HEK293 (cell line): ENCODE measurements at regions not wholly inside any gene's neighbourhood (a gene's known extent, or its start where the extent isn't known, plus 50 kb on each side); places are given as distances from the start of the nearest gene placed in this dataset.
"Not testable (repeated sequence)": the region's sequence is repeated elsewhere in the genome, so short reads cannot be mapped to it uniquely, and the experiment has no call there.

Source experiments
- CTCF ChIA-PET: fragments of 350-600 bp; formaldehyde crosslinking; extraction: SDS; loops from one replicate; lab custom pipeline; 2021; ENCODE audit warnings: antibody characterized with exemption; lab: Yijun Ruan, JAX
- POLR2A ChIA-PET: fragments of 300-600 bp; formaldehyde crosslinking; extraction: SDS; loops from one replicate; lab custom pipeline; 2020; ENCODE audit warnings: antibody characterized with exemption, inconsistent platforms; lab: Yijun Ruan, JAX
- H3K27ac ChIP-seq: fragments of 200-500 bp; sonication (Bioruptor generic); 2 replicates; pipeline ENCODE4 v1.5.1; 2014; ENCODE audit warnings: low read depth, low read length, control low read depth, inconsistent platforms; ENCODE audit errors: extremely low read depth
- H3K36me3 ChIP-seq, 2 experiments: fragments of 200-500 bp in 1 of 2; sonication (Bioruptor generic) in 1 of 2; 1 replicate in 1 of 2; 2 replicates in 1 of 2; pipeline ENCODE4 v1.5.1; 2014 to 2017; ENCODE audit warnings: inconsistent platforms in 2 of 2, low read length in 2 of 2; ENCODE audit not compliant: control insufficient read depth in 2 of 2, insufficient read depth in 1 of 2
- H3K4me1 ChIP-seq: fragments of 200-500 bp; sonication (Bioruptor generic); 2 replicates; pipeline ENCODE4 v1.5.1; 2014; ENCODE audit warnings: mild to moderate bottlenecking, low read length, inconsistent platforms; ENCODE audit not compliant: control insufficient read depth, insufficient read depth
- H3K4me3 ChIP-seq: 2 replicates; pipeline ENCODE4 v1.5.1; 2011; ENCODE audit warnings: low read depth, mild to moderate bottlenecking, control low read depth, low read length, moderate library complexity
- H3K9me3 ChIP-seq: fragments of 200-500 bp; sonication (Bioruptor generic); 2 replicates; pipeline ENCODE4 v1.5.1; 2014; ENCODE audit warnings: low read depth, low read length, inconsistent platforms; ENCODE audit not compliant: control insufficient read depth, insufficient read depth
- CTCF ChIP-seq: fragments of 450-650 bp; formaldehyde crosslinking; IDR thresholded peaks from 2 replicates; pipeline ENCODE4 v1.5.1; 2016; ENCODE audit warnings: missing biosample characterization, missing genetic modification characterization
- EGR2 ChIP-seq: fragments of 450-650 bp; formaldehyde crosslinking; IDR thresholded peaks from 2 replicates; pipeline ENCODE4 v1.5.1; 2016; ENCODE audit warnings: low read depth, missing biosample characterization, missing genetic modification characterization
- KLF9 ChIP-seq: fragments of 450-650 bp; formaldehyde crosslinking; IDR thresholded peaks from 2 replicates; pipeline ENCODE4 v1.5.1; 2016; ENCODE audit warnings: missing biosample characterization, missing genetic modification characterization, low read depth
- MYNN ChIP-seq: fragments of 450-650 bp; formaldehyde crosslinking; IDR thresholded peaks from 2 replicates; pipeline ENCODE4 v1.5.1; 2016; ENCODE audit warnings: missing biosample characterization, missing genetic modification characterization, borderline replicate concordance
- PRDM6 ChIP-seq: fragments of 450-650 bp; formaldehyde crosslinking; IDR thresholded peaks from 2 replicates; pipeline ENCODE4 v1.5.1; 2017; ENCODE audit warnings: missing biosample characterization, missing genetic modification characterization
- ZBTB17 ChIP-seq: fragments of 450-650 bp; formaldehyde crosslinking; IDR thresholded peaks from 2 replicates; pipeline ENCODE4 v1.5.1; 2016; ENCODE audit warnings: missing biosample characterization, missing genetic modification characterization
- ZNF121 ChIP-seq: fragments of 450-650 bp; formaldehyde crosslinking; IDR thresholded peaks from 2 replicates; pipeline ENCODE4 v1.5.1; 2016; ENCODE audit warnings: missing biosample characterization, missing genetic modification characterization
- ZNF174 ChIP-seq: fragments of 450-650 bp; formaldehyde crosslinking; IDR thresholded peaks from 2 replicates; pipeline ENCODE4 v1.5.0; 2017; ENCODE audit warnings: missing biosample characterization, mild to moderate bottlenecking, missing genetic modification characterization
- ZNF366 ChIP-seq: fragments of 450-650 bp; formaldehyde crosslinking; conservative IDR thresholded peaks from 2 replicates; pipeline ENCODE4 v1.5.1; 2016; ENCODE audit warnings: missing biosample characterization, missing genetic modification characterization
- ZNF37A ChIP-seq: fragments of 450-650 bp; IDR thresholded peaks from 2 replicates; pipeline ENCODE4 v1.5.1; 2018; ENCODE audit warnings: missing biosample characterization, missing genetic modification characterization
- ZNF501 ChIP-seq: fragments of 450-650 bp; formaldehyde crosslinking; IDR thresholded peaks from 2 replicates; pipeline ENCODE4 v1.5.1; 2016; ENCODE audit warnings: missing biosample characterization, missing genetic modification characterization
- ZNF513 ChIP-seq: fragments of 450-650 bp; IDR thresholded peaks from 2 replicates; pipeline ENCODE4 v1.5.1; 2018; ENCODE audit warnings: missing biosample characterization, missing genetic modification characterization
- ZNF544 ChIP-seq: fragments of 450-650 bp; formaldehyde crosslinking; IDR thresholded peaks from 2 replicates; pipeline ENCODE4 v1.5.0; 2017; ENCODE audit warnings: missing biosample characterization, missing genetic modification characterization
- ZNF560 ChIP-seq: fragments of 450-650 bp; formaldehyde crosslinking; IDR thresholded peaks from 2 replicates; pipeline ENCODE4 v1.5.1; 2017; ENCODE audit warnings: missing biosample characterization, missing genetic modification characterization, borderline replicate concordance
- ZNF571 ChIP-seq: fragments of 450-650 bp; formaldehyde crosslinking; IDR thresholded peaks from 2 replicates; pipeline ENCODE4 v1.5.0; 2017; ENCODE audit warnings: missing biosample characterization, missing genetic modification characterization
- ZNF704 ChIP-seq: fragments of 450-650 bp; formaldehyde crosslinking; IDR thresholded peaks from 2 replicates; pipeline ENCODE4 v1.5.1; 2016; ENCODE audit warnings: missing biosample characterization, missing genetic modification characterization

GRCh38 chr2:133675-134593, 87.6 kb upstream of the FAM110C start:
- TF ChIP-seq ZNF571 (tag by site-specific recombination) (no peak), ZBTB17 (tag by site-specific recombination) (no peak), EGR2 (no peak), ZNF37A (tag by site-specific recombination) (no peak), CTCF (tag by site-specific recombination) (no peak), ZNF174 (no peak), ZNF704 (no peak), ZNF501 (tag by site-specific recombination) (no peak), ZNF560 (no peak), ZNF544 (tag by site-specific recombination) (no peak), MYNN (no peak), ZNF366 (no peak), PRDM6 (tag by site-specific recombination) (no peak), KLF9 (tag by site-specific recombination) (no peak), ZNF121 (no peak), ZNF513 (no peak)
- TF ChIP-seq, all 188 proteins: peak for 0
- H3K4me1 ChIP-seq: no peaks in the 10 kb centered on the region
- no peak overlapping the region for H3K4me3 ChIP-seq
- H3K36me3 ChIP-seq: no peaks in the 10 kb centered on the region
- no peaks in the 10 kb centered on the region for H3K9me3 ChIP-seq
- H3K27ac ChIP-seq: no peak overlapping the region
- ChIA-PET CTCF (no interaction called here), POLR2A (no interaction called here)

- H3K4me1 ChIP-seq, H3K36me3 ChIP-seq, POLR2A ChIA-PET, CTCF ChIA-PET, H3K9me3 ChIP-seq, H3K27ac ChIP-seq, H3K4me3 ChIP-seq: not testable (repeated sequence)
These were observed 80.5 kb upstream of the FAM110C start for GRCh38 chr2:126769-127168.
